GM21367 (cell line): ENCODE measurements at regions not wholly inside any gene's neighbourhood (a gene's known extent, or its start where the extent isn't known, plus 50 kb on each side); places are given as distances from the start of the nearest gene placed in this dataset.

Source experiments
- ATAC-seq: cut with Tn5 transposase; IDR thresholded peaks from one replicate; pipeline ENCODE4 v1.9.1; 2021; ENCODE audit not compliant: unreplicated experiment

DNA sequence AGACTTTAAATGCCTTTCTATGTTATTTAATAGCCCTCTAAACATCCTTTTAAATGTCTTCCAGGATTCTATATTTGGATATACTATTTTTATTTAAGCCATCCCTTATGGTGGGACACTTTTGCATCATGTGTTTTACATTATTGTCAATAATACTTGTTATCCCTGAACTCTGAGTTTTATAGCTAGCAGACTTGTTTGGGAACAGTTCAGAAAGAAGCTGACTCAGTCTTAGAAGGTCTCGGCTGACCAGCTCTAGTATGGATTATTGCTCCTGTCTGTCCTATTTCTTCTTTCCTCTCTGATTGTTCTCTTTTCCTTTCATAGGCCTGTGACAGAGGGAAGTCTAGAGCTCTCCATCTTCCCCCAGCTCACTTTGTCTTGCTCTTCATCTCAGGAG is 77.3 kb upstream of the CXCR4 start:
- ATAC-seq = no peak

DNA sequence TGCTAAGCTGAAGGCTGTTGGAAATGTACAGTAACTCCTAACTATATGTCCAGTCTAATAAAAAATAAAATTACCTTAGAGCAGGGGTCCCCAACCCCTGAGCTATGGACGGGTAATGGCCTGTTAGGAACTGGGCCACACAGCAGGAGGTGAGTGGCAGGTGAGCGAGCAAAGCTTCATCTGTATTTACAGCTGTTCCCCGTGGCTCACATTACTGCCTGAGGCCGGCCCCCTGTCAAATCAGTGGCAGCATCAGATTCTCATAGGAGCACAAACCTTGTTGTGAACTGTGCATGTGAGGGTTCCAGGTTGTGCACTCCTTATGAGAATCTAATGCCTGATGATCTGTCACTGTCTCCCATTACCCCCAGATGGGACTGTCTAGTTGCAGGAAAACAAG is 73.1 kb upstream of the CXCR4 start:
- no peak for ATAC-seq

DNA sequence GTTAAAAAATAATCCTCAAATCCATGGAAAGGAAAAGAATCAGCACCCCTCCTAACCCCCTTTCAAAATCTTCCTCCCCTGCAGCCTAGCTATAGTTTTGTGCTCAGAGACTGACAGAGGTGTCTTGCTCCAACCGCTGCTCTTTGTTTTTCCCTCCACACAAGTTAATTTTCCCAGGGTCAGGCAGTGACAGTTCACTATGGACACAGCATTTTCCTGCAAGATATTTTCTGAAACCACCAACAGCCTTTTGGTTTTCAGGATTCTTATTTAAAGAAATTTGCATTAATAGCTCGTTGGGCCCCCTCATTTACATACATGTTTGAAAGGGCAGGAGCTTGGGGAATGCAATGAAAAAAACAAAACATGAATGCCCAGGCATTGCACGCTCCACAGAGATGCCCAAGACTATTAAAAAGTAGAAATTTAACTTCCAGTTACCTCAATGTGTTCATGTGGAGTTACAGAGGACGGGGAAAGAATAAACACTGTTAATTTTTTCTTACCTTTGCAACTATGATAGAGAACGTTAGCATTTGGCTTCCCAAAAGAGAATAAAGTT is 71.4 kb upstream of the CXCR4 start:
- no peak for ATAC-seq

DNA sequence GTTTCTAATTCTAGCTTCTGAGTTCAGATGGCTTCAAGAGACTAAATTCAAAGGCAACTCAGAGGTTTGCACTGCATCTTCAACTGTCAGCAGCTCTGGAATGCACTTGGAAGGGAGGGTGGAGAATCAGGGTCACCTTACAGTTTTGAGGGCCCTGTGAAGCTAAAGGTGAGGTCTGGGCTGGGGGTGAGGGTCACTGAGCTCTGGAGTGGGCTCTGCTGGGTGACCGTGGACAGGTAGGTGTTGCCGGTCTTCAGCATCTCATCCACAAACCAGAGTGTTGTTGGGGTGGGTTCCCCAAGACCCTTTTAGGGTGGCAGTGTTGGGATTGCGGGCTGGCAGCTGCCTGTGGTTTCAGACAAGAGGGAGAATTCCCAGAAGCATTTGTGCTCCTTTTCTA is 70.1 kb upstream of the CXCR4 start:
- ATAC-seq = no peak

DNA sequence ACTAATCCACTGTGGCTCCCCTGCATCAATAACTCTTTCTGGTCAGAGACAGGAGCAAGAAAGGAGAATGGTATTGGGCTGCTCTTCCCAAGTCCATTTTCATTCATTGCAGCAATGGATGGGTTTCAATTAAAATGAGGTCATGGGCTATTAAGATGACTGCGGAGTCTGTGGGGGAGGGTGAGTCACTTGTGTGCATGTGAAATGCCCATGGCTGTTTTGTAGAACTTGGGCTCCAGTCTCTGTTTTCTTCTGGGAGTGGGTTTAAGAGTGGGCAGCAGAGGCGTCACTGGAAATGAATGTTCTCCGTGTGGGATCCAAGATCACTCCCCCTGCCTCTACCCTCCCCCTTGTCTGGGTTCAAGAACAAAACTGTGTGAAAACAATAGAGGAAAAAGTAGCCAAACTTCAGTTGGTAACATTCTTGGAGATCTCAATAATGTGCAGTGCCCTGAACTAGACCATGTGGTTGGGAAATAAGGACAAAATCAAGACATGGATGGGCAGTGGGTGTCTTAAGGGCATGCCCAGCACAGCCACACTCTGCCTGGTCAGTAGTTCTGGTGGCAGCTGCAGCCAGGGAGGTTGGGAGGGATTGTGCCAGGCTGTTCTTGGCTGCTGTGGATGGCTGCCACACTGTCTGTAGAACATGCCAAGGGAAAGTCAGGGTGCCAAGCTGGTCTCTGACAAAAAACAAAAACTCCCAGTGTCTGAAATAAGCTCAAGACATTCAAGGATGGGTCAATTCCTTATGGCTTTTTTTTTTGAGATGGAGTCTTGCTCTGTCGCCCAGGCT is 68.2 kb upstream of the CXCR4 start:
- no peak for ATAC-seq

DNA sequence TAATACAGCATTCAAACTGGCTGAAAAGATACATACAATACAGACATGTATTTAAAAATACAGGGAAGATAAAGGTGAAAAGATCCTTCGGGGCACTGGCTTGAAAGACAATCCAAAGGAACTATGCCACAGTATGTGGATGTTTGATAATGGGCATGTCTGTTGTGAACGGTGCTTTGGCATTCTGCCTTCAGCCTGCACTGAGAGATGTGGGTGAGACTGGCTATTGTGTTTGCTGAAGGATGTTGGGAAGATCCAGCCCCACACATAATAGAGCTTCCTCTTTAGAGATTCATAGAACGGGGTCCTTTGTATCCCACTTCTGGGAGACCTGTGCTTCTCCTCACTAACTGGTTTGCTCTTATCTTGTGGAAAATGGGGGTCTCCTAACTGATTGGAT is 65.1 kb upstream of the CXCR4 start:
- no peak for ATAC-seq

DNA sequence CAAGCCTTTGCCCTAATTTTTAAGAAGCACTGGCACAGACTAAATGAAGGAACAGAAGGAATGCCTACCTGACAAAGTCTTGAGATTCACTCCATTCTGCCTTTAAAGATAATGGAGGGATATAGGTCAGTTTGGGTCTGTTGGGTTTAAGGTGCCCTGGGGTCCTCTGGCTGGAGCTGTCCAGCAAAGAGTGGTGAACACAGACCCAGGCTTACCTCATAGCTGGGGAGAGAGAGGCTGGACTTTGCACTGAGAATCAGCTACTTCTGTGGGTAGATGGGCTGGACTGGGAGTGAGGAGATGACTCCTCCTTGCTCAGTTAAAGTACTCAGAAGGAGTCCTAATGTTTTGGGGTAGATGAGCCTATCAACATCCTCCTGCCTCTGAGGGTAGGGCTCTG is 64.4 kb upstream of the CXCR4 start:
- no peak for ATAC-seq

DNA sequence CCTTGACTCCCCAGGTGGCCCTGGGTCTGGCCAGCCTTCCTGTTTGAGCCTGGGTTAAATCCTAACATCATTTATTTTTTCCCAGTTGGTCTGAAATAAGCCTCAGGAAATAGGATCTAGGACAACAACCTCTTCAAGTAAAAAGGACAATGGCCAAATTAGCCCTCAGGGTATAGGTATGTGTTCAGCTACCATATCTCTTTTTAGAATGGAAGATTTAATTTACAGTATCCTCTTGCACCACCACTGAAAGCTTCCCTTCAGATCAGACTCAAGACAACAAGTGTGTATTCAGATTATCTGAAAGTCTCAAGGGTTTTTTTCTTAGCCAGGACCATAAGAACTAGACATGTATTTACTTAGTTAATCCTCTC is 61.6 kb upstream of the CXCR4 start:
- no peak for ATAC-seq

DNA sequence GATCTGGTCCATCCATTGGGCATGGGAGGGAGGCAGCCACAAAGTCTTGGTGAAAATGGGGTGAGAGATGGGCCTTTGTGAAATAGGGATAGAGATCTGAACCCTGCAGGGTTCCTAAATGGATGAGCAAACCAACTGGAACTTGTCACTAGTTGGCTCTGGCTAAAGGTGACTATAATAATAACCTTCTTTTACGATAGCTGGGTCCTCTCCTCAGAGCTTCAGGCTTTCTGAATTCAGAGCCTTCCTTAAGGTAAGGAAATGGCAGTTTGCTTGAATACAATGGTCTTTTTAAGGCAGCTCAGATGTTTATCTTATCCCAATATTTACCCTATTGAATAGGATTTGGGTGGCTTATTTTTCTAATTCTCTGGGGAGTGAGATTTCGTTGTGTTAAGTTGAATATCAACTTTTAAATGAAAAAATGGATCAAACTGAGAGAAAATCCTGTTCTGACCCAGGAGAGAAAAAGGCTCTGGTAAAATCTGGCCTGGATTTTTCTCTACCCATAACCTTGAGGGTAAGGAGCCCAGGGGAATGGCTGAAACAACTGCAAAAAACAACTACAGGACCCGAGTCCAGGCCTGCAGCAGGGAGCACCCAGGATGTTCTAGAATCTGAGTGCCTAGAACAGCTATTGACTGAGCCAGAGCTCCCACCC is 61.1 kb upstream of the CXCR4 start:
- ATAC-seq = no peak

DNA sequence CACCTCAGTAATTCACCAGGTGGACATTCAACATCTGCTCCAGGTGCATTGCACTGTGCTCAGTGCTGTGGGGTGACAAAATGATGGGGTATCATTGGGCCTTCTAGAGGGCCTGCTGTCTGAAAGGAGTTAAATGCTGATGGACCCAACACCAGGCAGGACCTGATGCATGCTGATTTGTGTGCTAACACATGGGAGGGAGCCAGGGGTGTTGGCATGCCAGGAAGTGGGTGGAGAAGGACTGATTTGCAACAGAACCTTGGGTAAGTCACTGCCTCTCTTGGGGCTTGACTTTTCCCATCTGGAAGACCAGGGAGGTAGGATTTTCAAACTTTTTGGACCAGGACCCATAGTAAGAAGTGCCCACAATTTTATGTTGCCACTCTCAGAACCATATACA is 57.9 kb upstream of the CXCR4 start:
- no peak for ATAC-seq

DNA sequence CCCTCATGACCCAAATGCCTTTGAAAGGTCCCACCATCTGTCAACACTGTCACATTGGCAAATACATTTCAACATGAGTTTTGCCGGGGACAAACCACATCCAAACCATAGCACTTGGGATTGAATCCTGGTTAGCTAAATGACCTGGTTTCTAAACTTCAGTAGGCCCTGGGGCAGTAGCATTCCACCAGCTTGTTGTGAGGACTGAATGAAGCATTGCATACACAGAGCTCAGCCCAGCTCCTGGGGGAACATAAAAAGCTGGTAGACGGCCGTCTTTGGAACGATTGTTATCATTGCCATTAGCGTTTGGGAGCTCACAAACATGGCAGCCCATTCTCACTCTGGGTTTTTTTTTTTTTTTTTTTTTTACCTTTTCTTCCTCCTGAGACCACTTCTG is 57.5 kb upstream of the CXCR4 start:
- ATAC-seq = no peak

DNA sequence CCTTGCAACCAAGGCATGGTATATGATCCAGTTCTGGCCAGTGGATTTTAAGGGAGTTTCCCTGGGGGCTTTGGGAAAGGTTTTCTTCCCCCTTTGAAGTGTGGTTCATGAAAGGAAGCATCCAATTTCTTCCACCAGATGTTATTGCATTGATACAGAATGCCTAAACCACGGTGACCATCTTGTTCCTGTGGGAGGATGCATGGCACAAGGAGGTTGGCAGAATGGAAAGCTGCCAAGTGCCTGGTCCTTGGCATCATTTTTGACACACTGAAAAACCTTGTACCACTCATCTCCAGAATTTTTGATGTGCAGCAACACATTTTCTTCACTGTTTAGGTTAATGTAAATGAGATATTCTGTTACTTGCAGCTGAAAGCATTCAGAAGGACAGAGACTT is 55.2 kb upstream of the CXCR4 start:
- no peak for ATAC-seq

DNA sequence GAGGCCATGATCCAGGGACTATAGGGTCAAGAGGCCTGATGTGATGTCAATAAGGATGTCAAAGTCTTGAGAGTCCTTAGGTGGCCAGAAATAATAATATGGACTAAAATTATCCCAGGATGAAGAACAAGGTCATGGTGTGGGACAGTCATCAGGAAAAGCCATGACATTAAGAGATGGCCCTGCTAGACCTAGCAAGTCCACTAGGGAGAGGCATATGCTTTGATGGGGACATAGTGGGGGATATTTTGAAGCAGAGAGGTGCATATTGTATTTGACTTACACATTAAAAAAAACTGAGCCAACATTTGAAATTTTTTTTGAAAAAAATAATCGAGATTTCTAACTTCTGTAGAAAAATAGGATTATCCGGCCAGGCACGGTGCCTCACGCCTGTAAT is 53.3 kb upstream of the CXCR4 start:
- ATAC-seq = no peak

DNA sequence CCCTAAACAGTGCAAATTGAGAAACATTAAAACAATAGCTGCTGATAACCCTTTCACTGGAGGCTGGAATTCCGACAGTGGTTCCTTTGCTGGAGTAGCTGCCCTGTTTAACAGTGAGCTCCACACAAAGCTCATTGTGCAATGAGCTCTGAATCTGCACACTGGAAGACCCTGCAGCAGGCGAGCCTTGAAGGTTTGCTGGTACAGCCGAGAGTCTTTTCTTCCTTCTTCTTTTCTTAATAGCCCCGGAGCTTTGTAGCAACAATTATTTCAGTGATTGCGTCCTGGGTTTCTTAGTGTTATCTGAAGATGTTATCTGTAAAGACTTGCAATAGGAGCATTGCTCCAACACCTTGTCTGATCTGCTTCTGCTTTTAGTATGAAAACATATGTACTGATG is 50.8 kb upstream of the CXCR4 start:
- no peak for ATAC-seq

DNA sequence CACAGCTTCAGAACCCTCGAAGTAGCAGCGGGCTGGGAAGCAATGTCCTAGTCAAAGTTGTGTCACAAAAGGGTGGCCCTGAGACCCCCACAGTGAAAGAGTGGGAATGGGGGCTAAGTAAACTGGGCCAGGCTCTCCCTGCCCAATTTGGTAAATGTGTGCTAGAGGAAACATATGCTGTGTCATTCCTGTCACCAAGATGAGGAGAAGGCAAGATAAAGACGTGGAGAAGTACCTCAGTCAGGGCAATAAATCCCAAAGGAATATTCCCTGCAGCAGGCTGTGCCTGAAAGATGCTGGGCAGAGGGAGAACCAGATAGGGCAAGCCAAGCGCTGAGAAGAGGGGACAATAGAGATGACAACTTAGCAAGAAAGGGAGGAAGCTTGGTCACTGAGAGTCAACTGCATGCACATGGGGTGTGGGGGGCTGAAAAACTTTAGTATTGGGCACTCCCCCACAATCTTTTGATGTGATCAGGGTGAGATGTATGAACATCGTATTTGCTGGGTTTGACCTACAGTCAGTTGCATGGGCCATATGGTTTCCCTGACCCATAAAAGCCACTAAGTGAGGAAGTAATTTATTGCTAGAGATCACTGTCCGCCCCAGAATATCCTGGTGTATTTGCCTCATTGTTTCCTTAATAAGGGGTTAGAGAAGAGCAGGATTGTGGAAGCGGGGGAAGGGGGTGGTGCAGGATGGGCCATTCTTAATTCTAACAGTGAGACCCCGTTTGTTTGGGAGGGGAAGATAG is 49.9 kb upstream of the CXCR4 start:
- ATAC-seq = no peak
